Nephron progenitor cell (in vitro differentiated cells): ENCODE measurements at regions not wholly inside any gene's neighbourhood (a gene's known extent, or its start where the extent isn't known, plus 50 kb on each side); places are given as distances from the start of the nearest gene placed in this dataset.

ENCODE experiments used
- DNase-seq: peaks from one replicate; pipeline ENCODE4 v3.0.0; 2021
- H3K27ac Mint-ChIP-seq: 2 replicates; pipeline ENCODE4 v1.8.0; 2021; ENCODE audit warnings: mild to moderate bottlenecking, moderate library complexity, mixed read lengths
- H3K27me3 Mint-ChIP-seq: 2 replicates; pipeline ENCODE4 v1.8.0; 2021; ENCODE audit warnings: mild to moderate bottlenecking, low read depth, mixed read lengths; ENCODE audit not compliant: poor library complexity
- H3K36me3 Mint-ChIP-seq: 2 replicates; pipeline ENCODE4 v1.8.0; 2021; ENCODE audit warnings: low read depth, mixed read lengths
- H3K4me1 Mint-ChIP-seq: 2 replicates; pipeline ENCODE4 v1.8.0; 2021; ENCODE audit warnings: mixed read lengths
- H3K4me3 Mint-ChIP-seq: 2 replicates; pipeline ENCODE4 v1.8.0; 2021; ENCODE audit warnings: mild to moderate bottlenecking, moderate library complexity, mixed read lengths
- H3K9me3 Mint-ChIP-seq: 2 replicates; pipeline ENCODE4 v1.8.0; 2021; ENCODE audit warnings: mild to moderate bottlenecking, moderate library complexity, mixed read lengths
- CTCF ChIP-seq: fragments of 200-600 bp; sonication (generic); IDR thresholded peaks from 2 replicates; pipeline ENCODE4 v1.5.0; 2021; ENCODE audit warnings: antibody characterized with exemption

DNA sequence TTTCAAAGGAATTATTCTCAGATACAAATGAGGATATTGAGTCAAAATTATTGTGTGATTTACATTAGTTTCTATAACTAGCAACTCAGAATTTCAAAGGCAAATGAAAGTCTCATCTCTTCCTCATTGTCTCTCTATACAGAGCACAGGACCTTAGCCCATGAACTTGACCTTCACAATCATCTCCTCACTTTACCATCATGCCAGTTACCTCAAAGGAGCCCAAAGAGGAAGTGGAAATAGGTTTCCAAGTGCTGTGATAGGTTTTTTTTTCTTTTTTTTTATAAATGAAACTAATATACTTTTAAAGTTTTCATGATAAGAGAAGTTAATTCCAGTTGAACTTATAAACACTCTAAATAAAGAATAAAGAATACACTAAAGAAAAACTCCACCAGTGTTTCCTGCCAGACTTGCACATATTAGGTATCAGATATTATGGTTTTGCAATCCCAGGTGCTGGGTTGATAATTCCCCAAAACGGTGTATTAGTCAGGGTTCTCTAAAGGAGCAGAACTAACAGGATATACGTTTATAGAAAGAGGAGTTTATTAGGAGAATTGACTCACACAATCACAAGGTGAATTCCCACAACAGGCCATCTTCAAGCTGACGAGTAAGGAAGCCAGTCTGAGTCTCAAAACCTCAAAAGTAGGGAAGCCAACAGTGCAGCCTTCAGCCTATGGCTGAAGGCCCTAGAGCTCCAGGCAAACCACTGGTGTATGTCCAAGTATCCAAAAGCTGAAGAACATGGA is 50.1 kb upstream of the ADAMTS16 start:
- no peaks in the 10 kb centered on the region for H3K4me1 Mint-ChIP-seq
- no peak for DNase-seq
- TF ChIP-seq CTCF = no peak
- H3K36me3 Mint-ChIP-seq = no peaks in the 10 kb centered on the region
- H3K4me3 Mint-ChIP-seq = no peak overlapping the region
- peaks cover 4% of the 10 kb centered on the region for H3K9me3 Mint-ChIP-seq
- H3K27me3 Mint-ChIP-seq = peaks cover 16% of the 10 kb centered on the region
- H3K27ac Mint-ChIP-seq = no peak overlapping the region
